AG04449 (cell line): ENCODE measurements at regions not wholly inside any gene's neighbourhood (a gene's known extent, or its start where the extent isn't known, plus 50 kb on each side); places are given as distances from the start of the nearest gene placed in this dataset.

ENCODE experiments used
- CTCF ChIA-PET: fragments of 350-600 bp; formaldehyde crosslinking; extraction: SDS; loops from one replicate; lab custom pipeline; 2021; ENCODE audit warnings: antibody characterized with exemption; lab: Yijun Ruan, JAX
- POLR2A ChIA-PET: fragments of 400-600, 350-600 bp; formaldehyde crosslinking; extraction: SDS; loops from one replicate; lab custom pipeline; 2020; ENCODE audit warnings: antibody characterized with exemption, inconsistent platforms; lab: Yijun Ruan, JAX
- DNase-seq: peaks from one replicate; pipeline ENCODE4 v3.0.0-alpha.2; 2010; ENCODE audit warnings: low read depth, low spot score
- H3K4me3 ChIP-seq: 2 replicates; pipeline ENCODE4 v1.5.1; 2011; ENCODE audit warnings: low read depth, mild to moderate bottlenecking, control low read depth, low read length
- TF ChIP-seq, protein P1 (sequence below): IDR thresholded peaks from one replicate; pipeline ENCODE4 v1.5.1; 2011; ENCODE audit warnings: mild to moderate bottlenecking, moderate library complexity, low read length, control low read depth, inconsistent platforms; ENCODE audit not compliant: insufficient read depth; ENCODE audit errors: missing control alignments

DNA sequence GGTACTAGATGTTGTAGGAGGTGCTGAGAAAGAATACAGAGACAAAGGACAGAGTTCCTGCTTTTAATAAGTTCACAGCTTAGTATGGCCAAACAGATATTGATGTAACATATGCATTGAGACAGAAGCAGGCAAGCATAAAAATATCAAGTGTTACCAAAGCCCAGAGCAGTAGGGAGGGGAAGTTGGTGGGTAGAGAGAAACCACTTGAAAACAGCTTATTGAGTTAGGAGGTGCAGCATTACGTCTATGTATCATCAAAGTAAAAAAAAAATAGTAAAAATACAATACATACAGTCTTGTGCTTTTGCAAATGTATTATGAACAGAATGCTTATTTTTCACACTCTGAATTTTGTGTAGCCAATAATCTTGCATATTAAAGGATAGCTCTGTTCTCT is 441.8 kb upstream of the SGCD start:
- DNase-seq = no peak
- ChIA-PET CTCF (interaction anchor here (0.7 kb wide), 1 partner anchor 9 kb away, joined by 3 read pairs; no protein-coding TSS in a partner anchor), POLR2A (no interaction called here)
- TF ChIP-seq, protein P1, sequence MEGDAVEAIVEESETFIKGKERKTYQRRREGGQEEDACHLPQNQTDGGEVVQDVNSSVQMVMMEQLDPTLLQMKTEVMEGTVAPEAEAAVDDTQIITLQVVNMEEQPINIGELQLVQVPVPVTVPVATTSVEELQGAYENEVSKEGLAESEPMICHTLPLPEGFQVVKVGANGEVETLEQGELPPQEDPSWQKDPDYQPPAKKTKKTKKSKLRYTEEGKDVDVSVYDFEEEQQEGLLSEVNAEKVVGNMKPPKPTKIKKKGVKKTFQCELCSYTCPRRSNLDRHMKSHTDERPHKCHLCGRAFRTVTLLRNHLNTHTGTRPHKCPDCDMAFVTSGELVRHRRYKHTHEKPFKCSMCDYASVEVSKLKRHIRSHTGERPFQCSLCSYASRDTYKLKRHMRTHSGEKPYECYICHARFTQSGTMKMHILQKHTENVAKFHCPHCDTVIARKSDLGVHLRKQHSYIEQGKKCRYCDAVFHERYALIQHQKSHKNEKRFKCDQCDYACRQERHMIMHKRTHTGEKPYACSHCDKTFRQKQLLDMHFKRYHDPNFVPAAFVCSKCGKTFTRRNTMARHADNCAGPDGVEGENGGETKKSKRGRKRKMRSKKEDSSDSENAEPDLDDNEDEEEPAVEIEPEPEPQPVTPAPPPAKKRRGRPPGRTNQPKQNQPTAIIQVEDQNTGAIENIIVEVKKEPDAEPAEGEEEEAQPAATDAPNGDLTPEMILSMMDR = no peak
- H3K4me3 ChIP-seq = no peak overlapping the region

GRCh38 chr5:155886311-155887031 is 440.5 kb upstream of the SGCD start:
- POLR2A ChIA-PET = no interaction called here
- TF ChIP-seq, protein P1 = no peak
- no peak for DNase-seq
- H3K4me3 ChIP-seq = no peak overlapping the region
- CTCF ChIA-PET = no interaction called here

- ChIA-PET POLR2A (no interaction called here), CTCF (no interaction called here)
- TF ChIP-seq, protein P1 = no peak
Measured at GRCh38 chr5:155895484-155895883, 431.5 kb upstream of the SGCD start.

GRCh38 chr5:155897761-155898160 is 429.2 kb upstream of the SGCD start:
- TF ChIP-seq, protein P1 = no peak
- ChIA-PET POLR2A (no interaction called here), CTCF (no interaction called here)
- DNase-seq = no peak
- H3K4me3 ChIP-seq = no peak overlapping the region

More at GRCh38 chr5:155895484-155895883, 431.5 kb upstream of the SGCD start:
- DNase-seq = no peak
- no peak overlapping the region for H3K4me3 ChIP-seq

GRCh38 chr5:155898284-155898683 is 428.7 kb upstream of the SGCD start:
- CTCF ChIA-PET = interaction anchor here (1.3 kb wide), 1 partner anchor 17 kb away, joined by 4 read pairs; no protein-coding TSS in a partner anchor
- POLR2A ChIA-PET = interaction anchor here (1.3 kb wide), 1 partner anchor 18 kb away, joined by 8 read pairs; no protein-coding TSS in a partner anchor
- DNase-seq = no peak
- no peak overlapping the region for H3K4me3 ChIP-seq
- TF ChIP-seq, protein P1 = no peak

DNA sequence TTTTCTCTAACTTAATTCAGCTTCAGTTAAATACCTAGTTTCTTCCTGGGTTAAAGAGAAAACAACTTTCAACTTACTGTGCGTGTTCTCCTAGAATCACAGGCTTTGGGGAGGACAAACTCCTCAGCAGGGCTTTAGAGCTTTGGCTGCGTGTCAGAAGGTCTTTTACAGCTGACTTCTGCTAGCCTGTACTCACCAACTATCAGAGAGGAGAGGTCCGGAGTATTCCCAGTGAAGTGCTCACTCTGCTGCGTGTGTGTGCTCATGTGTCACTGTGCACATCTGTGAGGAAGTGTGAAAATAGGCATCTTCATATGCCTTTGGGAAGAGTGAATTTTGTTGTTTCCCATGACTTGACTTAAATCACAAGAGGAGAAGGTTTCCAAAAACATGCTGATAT is 423.2 kb upstream of the SGCD start:
- H3K4me3 ChIP-seq = no peak overlapping the region
- TF ChIP-seq, protein P1 = no peak
- ChIA-PET CTCF (interaction anchor here (0.6 kb wide), 1 partner anchor 40 kb away, joined by 3 read pairs; no protein-coding TSS in a partner anchor), POLR2A (no interaction called here)
- DNase-seq = no peak
